B cell (primary cell): ENCODE measurements at regions not wholly inside any gene's neighbourhood (a gene's known extent, or its start where the extent isn't known, plus 50 kb on each side); places are given as distances from the start of the nearest gene placed in this dataset.

Experiments
- ATAC-seq: fragments of 200-7000 bp; cut with Tn5 transposase; one replicate; pipeline ENCODE4 v1.10.0; 2021; ENCODE audit warnings: low read depth, mild to moderate bottlenecking, moderate number of reproducible peaks, moderate library complexity
- CTCF ChIA-PET: fragments of 350-600 bp; sonication (Branson Sonifier 250); formaldehyde crosslinking; loops from one replicate; lab custom pipeline; 2021; ENCODE audit warnings: antibody characterized with exemption, inconsistent platforms; lab: Charles Lee
- POLR2A ChIA-PET: fragments of 350-600 bp; sonication (Branson Sonifier 250); formaldehyde crosslinking; loops from one replicate; lab custom pipeline; 2021; ENCODE audit warnings: antibody characterized with exemption; lab: Charles Lee
- DNase-seq: peaks from one replicate; pipeline ENCODE4 v3.0.0; 2013
- H2AFZ ChIP-seq: 2 replicates; pipeline ENCODE4 v1.6.1; 2012; ENCODE audit warnings: mild to moderate bottlenecking, low read depth, low read length; ENCODE audit not compliant: insufficient read depth, poor library complexity, severe bottlenecking
- H3K27ac ChIP-seq, 2 donors: 1 replicate in 1 of 2; 2 replicates in 1 of 2; pipeline ENCODE4 v1.5.1; 2012 to 2013; ENCODE audit warnings: low read length in 2 of 2, mild to moderate bottlenecking in 2 of 2, moderate library complexity in 1 of 2
- H3K27me3 ChIP-seq, 4 experiments: fragments of 200-600 bp in 1 of 4; sonication (generic) in 1 of 4; replicated peaks in 1 of 4; 1 replicate in 2 of 4; 2 replicates in 2 of 4; pipeline versions ENCODE4 v1.6.1 to v1.7.0; 2013 to 2016; ENCODE audit warnings: low read length in 3 of 4, mild to moderate bottlenecking in 2 of 4, mixed read lengths in 1 of 4, moderate library complexity in 1 of 4; ENCODE audit not compliant: insufficient read depth in 4 of 4, control insufficient read depth in 3 of 4; ENCODE audit errors: control extremely low read depth in 1 of 4
- H3K36me3 ChIP-seq, 2 experiments: replicated peaks in 1 of 2; 1 replicate in 1 of 2; 2 replicates in 1 of 2; pipeline versions ENCODE4 v1.6.1 to v1.7.1; 2013; ENCODE audit warnings: low read length in 1 of 2; ENCODE audit not compliant: insufficient read depth in 2 of 2, control insufficient read depth in 1 of 2; ENCODE audit errors: control extremely low read depth in 1 of 2, extremely low read depth in 1 of 2
- H3K4me1 ChIP-seq, 2 donors: fragments of 200-600 bp in 1 of 2; sonication (generic) in 1 of 2; 1 replicate in 1 of 2; 2 replicates in 1 of 2; pipeline versions ENCODE4 v1.5.1 to v1.6.1; 2013 to 2017; ENCODE audit warnings: low read length in 2 of 2; ENCODE audit not compliant: control insufficient read depth in 2 of 2, insufficient read depth in 2 of 2
- H3K4me2 ChIP-seq: replicated peaks from 2 replicates; pipeline ENCODE3; 2012; ENCODE audit warnings: mild to moderate bottlenecking, low read depth, low read length; ENCODE audit not compliant: poor library complexity, severe bottlenecking
- H3K4me3 ChIP-seq, 5 experiments: fragments of 200-600 bp in 1 of 5; sonication (generic) in 1 of 5; 1 replicate in 3 of 5; 2 replicates in 2 of 5; pipeline versions ENCODE4 v1.5.1 to v1.7.0; 2011 to 2016; ENCODE audit warnings: low read length in 4 of 5, mild to moderate bottlenecking in 4 of 5, low read depth in 2 of 5, control low read depth in 1 of 5, moderate library complexity in 1 of 5; ENCODE audit not compliant: insufficient read depth in 1 of 5; ENCODE audit errors: control extremely low read depth in 1 of 5, extremely low read depth in 1 of 5
- H3K79me2 ChIP-seq: fragments of 200-600 bp; sonication (generic); one replicate; pipeline ENCODE4 v1.6.0; 2016; ENCODE audit warnings: low read length; ENCODE audit not compliant: control insufficient read depth, insufficient read depth
- H3K9ac ChIP-seq: fragments of 200-600 bp; sonication (generic); 2 replicates; pipeline ENCODE4 v1.6.1; 2017; ENCODE audit warnings: mild to moderate bottlenecking, low read length, moderate library complexity
- H3K9me3 ChIP-seq, 3 donors: one replicate each; pipeline versions ENCODE4 v1.6.1 to v1.7.1; 2013; ENCODE audit warnings: low read length in 2 of 3; ENCODE audit not compliant: control insufficient read depth in 2 of 3, insufficient read depth in 1 of 3; ENCODE audit errors: control extremely low read depth in 1 of 3
- H4K20me1 ChIP-seq: 2 replicates; pipeline ENCODE4 v1.6.0; 2012; ENCODE audit warnings: mild to moderate bottlenecking, low read length; ENCODE audit not compliant: insufficient read depth, control insufficient read depth, poor library complexity, severe bottlenecking
- H3K27ac Mint-ChIP-seq: one replicate; pipeline ENCODE4 v1.8.0; 2021; ENCODE audit warnings: mixed read lengths
- H3K27me3 Mint-ChIP-seq: one replicate; pipeline ENCODE4 v1.8.0; 2021; ENCODE audit warnings: mixed read lengths
- H3K4me1 Mint-ChIP-seq: one replicate; pipeline ENCODE4 v1.8.0; 2021; ENCODE audit warnings: mixed read lengths
- H3K4me3 Mint-ChIP-seq: one replicate; pipeline ENCODE4 v1.8.0; 2021; ENCODE audit warnings: mixed read lengths
- H3K9me3 Mint-ChIP-seq: one replicate; pipeline ENCODE4 v1.8.0; 2022; ENCODE audit warnings: mixed read lengths; ENCODE audit not compliant: insufficient read depth
- EZH2 ChIP-seq: IDR thresholded peaks from 2 replicates; pipeline ENCODE4 v1.6.1; 2012; ENCODE audit warnings: borderline replicate concordance, low read depth, mild to moderate bottlenecking, moderate library complexity, low read length; ENCODE audit not compliant: insufficient read depth, poor library complexity, severe bottlenecking
- WGBS: methylation state at CpG from one replicate; pipeline ENCODE4 v1.1.5; 2013; ENCODE audit warnings: missing lambda C conversion rate; ENCODE audit not compliant: insufficient coverage; 5-methylcytosine and 5-hydroxymethylcytosine counted together
- intact Hi-C: fragments of 100-400 bp; cut with micrococcal nuclease; formaldehyde crosslinking; loops from one replicate; pipeline ENCODE4 v1.10.0; 2022
- TF ChIP-seq, protein P1 (sequence below): fragments of 200-600 bp; IDR thresholded peaks from one replicate; pipeline ENCODE4 v1.8.0; 2022; ENCODE audit warnings: antibody characterized with exemption, mild to moderate bottlenecking

DNA sequence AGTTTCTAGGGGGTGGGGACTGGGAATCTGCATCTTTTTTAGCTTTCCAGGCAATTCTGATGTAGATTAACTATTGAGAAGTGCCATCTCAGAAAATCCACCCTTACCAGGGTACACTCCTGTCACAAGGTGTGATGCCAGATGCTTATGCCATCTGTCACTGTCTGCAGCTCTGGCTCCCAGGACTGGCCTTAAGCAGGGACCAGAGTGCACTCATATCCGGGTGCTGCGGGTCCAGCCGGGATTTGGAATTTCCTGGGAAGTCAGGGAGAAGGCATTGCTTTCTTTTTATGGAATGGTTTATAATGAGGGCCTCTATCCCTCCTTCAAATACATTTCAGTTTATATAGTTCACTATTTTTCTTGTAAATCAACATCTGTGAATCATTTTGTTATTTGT, 92.6 kb downstream of the TMEM174 start:
- Histone ChIP-seq H3K36me3 (no peaks in the 10 kb centered on the region), H3K79me2 (no peaks in the 10 kb centered on the region), H3K9ac (no peak overlapping the region), H3K9me3 (no peaks in the 10 kb centered on the region), H4K20me1 (no peaks in the 10 kb centered on the region), H3K27ac (no peak overlapping the region), H3K27me3 (peaks cover 0 to 3% (median 2%) of the 10 kb centered on the region in 4 experiments), H3K4me3 (no peak overlapping the region), H3K4me1 (no peaks in the 10 kb centered on the region), H2AFZ (no peak overlapping the region), H3K4me2 (no peak overlapping the region)
- ATAC-seq (no peak), DNase-seq (no peak)
- Mint-ChIP-seq H3K4me3 (no peak overlapping the region), H3K27ac (no peak overlapping the region), H3K4me1 (no peaks in the 10 kb centered on the region), H3K27me3 (peaks cover 12% of the 10 kb centered on the region), H3K9me3 (no peaks in the 10 kb centered on the region)
- TF ChIP-seq, protein P1, sequence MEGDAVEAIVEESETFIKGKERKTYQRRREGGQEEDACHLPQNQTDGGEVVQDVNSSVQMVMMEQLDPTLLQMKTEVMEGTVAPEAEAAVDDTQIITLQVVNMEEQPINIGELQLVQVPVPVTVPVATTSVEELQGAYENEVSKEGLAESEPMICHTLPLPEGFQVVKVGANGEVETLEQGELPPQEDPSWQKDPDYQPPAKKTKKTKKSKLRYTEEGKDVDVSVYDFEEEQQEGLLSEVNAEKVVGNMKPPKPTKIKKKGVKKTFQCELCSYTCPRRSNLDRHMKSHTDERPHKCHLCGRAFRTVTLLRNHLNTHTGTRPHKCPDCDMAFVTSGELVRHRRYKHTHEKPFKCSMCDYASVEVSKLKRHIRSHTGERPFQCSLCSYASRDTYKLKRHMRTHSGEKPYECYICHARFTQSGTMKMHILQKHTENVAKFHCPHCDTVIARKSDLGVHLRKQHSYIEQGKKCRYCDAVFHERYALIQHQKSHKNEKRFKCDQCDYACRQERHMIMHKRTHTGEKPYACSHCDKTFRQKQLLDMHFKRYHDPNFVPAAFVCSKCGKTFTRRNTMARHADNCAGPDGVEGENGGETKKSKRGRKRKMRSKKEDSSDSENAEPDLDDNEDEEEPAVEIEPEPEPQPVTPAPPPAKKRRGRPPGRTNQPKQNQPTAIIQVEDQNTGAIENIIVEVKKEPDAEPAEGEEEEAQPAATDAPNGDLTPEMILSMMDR = no peak
- TF ChIP-seq EZH2 = no peak
- CTCF ChIA-PET = no interaction called here
- POLR2A ChIA-PET = no interaction called here
- WGBS = no CpG with 5 or more reads among the region's 3 CpGs
- intact Hi-C loops = no loop called here

DNA sequence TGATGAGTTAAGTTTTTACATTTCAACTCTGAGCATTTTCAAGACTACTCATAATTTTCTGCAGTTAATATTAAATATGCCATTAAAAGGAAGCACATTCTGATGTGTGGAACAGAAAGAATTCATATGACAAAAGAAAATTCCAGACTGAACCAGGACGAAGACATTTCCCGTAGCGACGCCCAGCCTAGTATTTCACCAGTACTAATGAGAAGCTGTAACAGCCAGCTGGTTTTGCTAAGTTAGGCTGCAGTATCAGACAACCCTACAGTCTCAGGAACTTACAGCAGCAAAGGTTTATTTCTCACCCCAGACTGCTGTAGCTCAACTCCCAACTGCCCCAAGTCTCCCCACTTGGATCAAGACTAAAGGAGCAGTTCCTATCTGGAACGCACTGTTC, 91.6 kb downstream of the TMEM174 start:
- Histone ChIP-seq H3K9ac (no peak overlapping the region), H3K4me3 (no peak overlapping the region), H3K4me2 (no peak overlapping the region), H3K36me3 (no peaks in the 10 kb centered on the region), H2AFZ (no peak overlapping the region), H3K9me3 (no peaks in the 10 kb centered on the region), H3K4me1 (no peaks in the 10 kb centered on the region), H3K27me3 (peaks cover 0 to 3% (median 2%) of the 10 kb centered on the region in 4 experiments), H4K20me1 (no peaks in the 10 kb centered on the region), H3K79me2 (no peaks in the 10 kb centered on the region), H3K27ac (no peak overlapping the region)
- no peak overlapping the region for H3K27ac Mint-ChIP-seq
- no peaks in the 10 kb centered on the region for H3K4me1 Mint-ChIP-seq
- TF ChIP-seq, protein P1 = no peak
- no peak for TF ChIP-seq EZH2
- CTCF ChIA-PET = no interaction called here
- POLR2A ChIA-PET = no interaction called here
- intact Hi-C loops = no loop called here
- no peak overlapping the region for H3K4me3 Mint-ChIP-seq
- H3K9me3 Mint-ChIP-seq = no peaks in the 10 kb centered on the region
- WGBS = 89% methylated on average over 5 of the region's 5 CpGs
- ATAC-seq (no peak), DNase-seq (no peak)
- H3K27me3 Mint-ChIP-seq = peaks cover 7% of the 10 kb centered on the region
